Liver (tissue), 8 donors: ENCODE measurements at regions not wholly inside any gene's neighbourhood (a gene's known extent, or its start where the extent isn't known, plus 50 kb on each side); places are given as distances from the start of the nearest gene placed in this dataset.

Experiments used
- DNase-seq: peaks from one replicate; pipeline ENCODE4 v3.0.0-alpha.2; 2017; ENCODE audit warnings: low spot score
- H3K27ac ChIP-seq, 2 donors: one replicate each; pipeline ENCODE4 v1.7.0; 2013; ENCODE audit warnings: inconsistent platforms in 2 of 2, low read length in 2 of 2, control low read depth in 1 of 2, low read depth in 1 of 2, mild to moderate bottlenecking in 1 of 2
- H3K27me3 ChIP-seq, 4 donors: one replicate each; pipeline versions ENCODE4 v1.6.1 to v1.7.0; 2013; ENCODE audit warnings: low read length in 3 of 4, inconsistent platforms in 1 of 4, mild to moderate bottlenecking in 1 of 4, moderate library complexity in 1 of 4; ENCODE audit not compliant: control insufficient read depth in 4 of 4, insufficient read depth in 4 of 4
- H3K36me3 ChIP-seq, 4 donors: one replicate each; pipeline versions ENCODE4 v1.6.1 to v1.7.0; 2013; ENCODE audit warnings: low read length in 3 of 4, mild to moderate bottlenecking in 3 of 4, low read depth in 1 of 4, moderate library complexity in 1 of 4; ENCODE audit not compliant: control insufficient read depth in 4 of 4, insufficient read depth in 3 of 4
- H3K4me1 ChIP-seq, 4 donors: one replicate each; pipeline versions ENCODE4 v1.6.1 to v1.7.0; 2013; ENCODE audit warnings: low read length in 3 of 4, mild to moderate bottlenecking in 3 of 4, moderate library complexity in 1 of 4; ENCODE audit not compliant: control insufficient read depth in 4 of 4, insufficient read depth in 4 of 4
- H3K4me3 ChIP-seq, 3 donors: one replicate each; pipeline versions ENCODE4 v1.6.1 to v1.7.0; 2013; ENCODE audit warnings: low read length in 3 of 3, control low read depth in 1 of 3, low read depth in 1 of 3, mild to moderate bottlenecking in 1 of 3
- H3K9ac ChIP-seq, 2 donors: one replicate each; pipeline ENCODE4 v1.7.0; 2013; ENCODE audit warnings: low read length in 2 of 2, mild to moderate bottlenecking in 2 of 2, moderate library complexity in 2 of 2, control low read depth in 1 of 2, low read depth in 1 of 2
- H3K9me3 ChIP-seq, 4 donors: one replicate each; pipeline versions ENCODE4 v1.6.1 to v1.7.0; 2013; ENCODE audit warnings: low read length in 3 of 4; ENCODE audit not compliant: control insufficient read depth in 4 of 4
- EGR1 ChIP-seq, 2 donors: IDR thresholded peaks; 2 replicates each; pipeline ENCODE4 v1.6.1; 2016 to 2018; ENCODE audit warnings: antibody characterized with exemption in 2 of 2, low read depth in 2 of 2
- FOXA1 ChIP-seq: IDR thresholded peaks from 2 replicates; pipeline ENCODE4 v1.6.1; 2016; ENCODE audit warnings: antibody characterized with exemption
- FOXA2 ChIP-seq: IDR thresholded peaks from 2 replicates; pipeline ENCODE4 v1.6.1; 2016; ENCODE audit warnings: antibody characterized with exemption
- HNF4A ChIP-seq, 2 donors: conservative IDR thresholded peaks; 2 replicates each; pipeline ENCODE4 v1.6.1; 2016; ENCODE audit warnings: antibody characterized with exemption in 2 of 2, mild to moderate bottlenecking in 2 of 2
- JUND ChIP-seq, 2 donors: IDR thresholded peaks; 2 replicates each; pipeline ENCODE4 v1.6.1; 2016; ENCODE audit warnings: antibody characterized with exemption in 2 of 2
- NR2F2 ChIP-seq: IDR thresholded peaks from 2 replicates; pipeline ENCODE4 v1.6.1; 2016; ENCODE audit warnings: antibody characterized with exemption
- RAD21 ChIP-seq, 2 donors: IDR thresholded peaks; 2 replicates each; pipeline ENCODE4 v1.6.1; 2016; ENCODE audit warnings: antibody characterized with exemption in 2 of 2, mild to moderate bottlenecking in 2 of 2
- REST ChIP-seq: IDR thresholded peaks from 2 replicates; pipeline ENCODE4 v1.6.1; 2016; ENCODE audit warnings: antibody characterized with exemption, mild to moderate bottlenecking
- RXRA ChIP-seq, 2 donors: IDR thresholded peaks; 2 replicates each; pipeline ENCODE4 v1.6.1; 2017 to 2018; ENCODE audit warnings: antibody characterized with exemption in 2 of 2, mild to moderate bottlenecking in 1 of 2
- SP1 ChIP-seq: IDR thresholded peaks from 2 replicates; pipeline ENCODE4 v1.6.1; 2018; ENCODE audit warnings: antibody characterized with exemption, mild to moderate bottlenecking
- TAF1 ChIP-seq: conservative IDR thresholded peaks from 2 replicates; pipeline ENCODE4 v1.6.1; 2016; ENCODE audit warnings: antibody characterized with exemption, mild to moderate bottlenecking
- YY1 ChIP-seq: IDR thresholded peaks from 2 replicates; pipeline ENCODE4 v1.6.1; 2016; ENCODE audit warnings: antibody characterized with exemption, mild to moderate bottlenecking
- WGBS: extraction: QIAGEN DNeasy Blood & Tissue Kit; methylation state at CpG from one replicate; pipeline ENCODE4 v1.1.7; 2013; 5-methylcytosine and 5-hydroxymethylcytosine counted together
- TF ChIP-seq, protein P1 (sequence below): IDR thresholded peaks from 2 replicates; pipeline ENCODE4 v1.6.1; 2016; ENCODE audit warnings: antibody characterized with exemption
- TF ChIP-seq, protein P2 (sequence below): IDR thresholded peaks from 2 replicates; pipeline ENCODE4 v1.6.1; 2016; ENCODE audit warnings: antibody characterized with exemption
- TF ChIP-seq, protein P3 (sequence below): IDR thresholded peaks from 2 replicates; pipeline ENCODE4 v1.6.1; 2016; ENCODE audit warnings: antibody characterized with exemption
- TF ChIP-seq, protein P4 (sequence below): fragments of 150-350 bp; IDR thresholded peaks from 2 replicates; pipeline ENCODE4 v1.5.1; 2017; ENCODE audit warnings: improper control_type of control experiment, low read depth, low read length; ENCODE audit not compliant: missing input control
- donor health status: healthy.
- donor health status: healthy.
- donor health status: healthy.
- donor health status: healthy.
- donor health status: healthy.

DNA sequence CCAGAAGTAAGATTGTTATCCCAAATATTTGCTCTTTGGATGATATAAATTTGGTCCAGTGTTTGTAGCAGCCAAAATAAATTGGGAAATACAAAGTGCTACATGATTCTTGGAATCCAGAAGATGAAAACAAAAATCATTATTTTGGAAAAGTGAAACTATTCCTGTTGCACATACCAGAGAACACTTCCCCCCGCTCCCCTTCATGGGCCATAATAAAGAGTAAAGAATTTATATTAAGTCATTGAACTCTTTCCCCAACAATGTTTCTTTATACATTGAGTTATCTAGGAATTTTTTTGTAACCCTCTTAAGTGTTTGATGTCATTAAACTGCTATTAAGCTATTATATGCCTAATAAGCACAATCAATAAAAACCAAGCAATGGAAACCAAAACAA is 490.4 kb upstream of the HS3ST5 start:
- H3K36me3 ChIP-seq, result no peaks in the 10 kb centered on the region
- H3K4me1 ChIP-seq, result no peaks in the 10 kb centered on the region
- H3K9ac ChIP-seq, result no peak overlapping the region
- H3K27me3 ChIP-seq, result no peaks in the 10 kb centered on the region
- no peak overlapping the region for H3K27ac ChIP-seq
- H3K9me3 ChIP-seq, result no peaks in the 10 kb centered on the region
- TF ChIP-seq, protein P1, sequence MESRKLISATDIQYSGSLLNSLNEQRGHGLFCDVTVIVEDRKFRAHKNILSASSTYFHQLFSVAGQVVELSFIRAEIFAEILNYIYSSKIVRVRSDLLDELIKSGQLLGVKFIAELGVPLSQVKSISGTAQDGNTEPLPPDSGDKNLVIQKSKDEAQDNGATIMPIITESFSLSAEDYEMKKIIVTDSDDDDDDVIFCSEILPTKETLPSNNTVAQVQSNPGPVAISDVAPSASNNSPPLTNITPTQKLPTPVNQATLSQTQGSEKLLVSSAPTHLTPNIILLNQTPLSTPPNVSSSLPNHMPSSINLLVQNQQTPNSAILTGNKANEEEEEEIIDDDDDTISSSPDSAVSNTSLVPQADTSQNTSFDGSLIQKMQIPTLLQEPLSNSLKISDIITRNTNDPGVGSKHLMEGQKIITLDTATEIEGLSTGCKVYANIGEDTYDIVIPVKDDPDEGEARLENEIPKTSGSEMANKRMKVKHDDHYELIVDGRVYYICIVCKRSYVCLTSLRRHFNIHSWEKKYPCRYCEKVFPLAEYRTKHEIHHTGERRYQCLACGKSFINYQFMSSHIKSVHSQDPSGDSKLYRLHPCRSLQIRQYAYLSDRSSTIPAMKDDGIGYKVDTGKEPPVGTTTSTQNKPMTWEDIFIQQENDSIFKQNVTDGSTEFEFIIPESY, result no peak
- TF ChIP-seq NR2F2, result no peak
- no peak for TF ChIP-seq HNF4A (conservative IDR thresholded peaks at IDR 0.05)
- TF ChIP-seq TAF1, result no peak
- TF ChIP-seq FOXA1, result no peak
- TF ChIP-seq, protein P2, sequence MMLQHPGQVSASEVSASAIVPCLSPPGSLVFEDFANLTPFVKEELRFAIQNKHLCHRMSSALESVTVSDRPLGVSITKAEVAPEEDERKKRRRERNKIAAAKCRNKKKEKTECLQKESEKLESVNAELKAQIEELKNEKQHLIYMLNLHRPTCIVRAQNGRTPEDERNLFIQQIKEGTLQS, result no peak
- no peak for TF ChIP-seq REST
- TF ChIP-seq JUND (IDR thresholded peaks at IDR 0.05), result no peak
- TF ChIP-seq, protein P3, sequence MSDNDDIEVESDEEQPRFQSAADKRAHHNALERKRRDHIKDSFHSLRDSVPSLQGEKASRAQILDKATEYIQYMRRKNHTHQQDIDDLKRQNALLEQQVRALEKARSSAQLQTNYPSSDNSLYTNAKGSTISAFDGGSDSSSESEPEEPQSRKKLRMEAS, result no peak
- no peak for TF ChIP-seq RXRA (IDR thresholded peaks at IDR 0.05)
- H3K4me3 ChIP-seq, result no peak overlapping the region
- WGBS, result 91% methylated on average over 1 of the region's 1 CpG
- DNase-seq, result no peak

GRCh38 chr6:114830515-114830914 is 487.7 kb upstream of the HS3ST5 start:
- Histone ChIP-seq H3K9ac (no peak overlapping the region), H3K27me3 (no peaks in the 10 kb centered on the region), H3K4me3 (no peak overlapping the region), H3K27ac (no peak overlapping the region), H3K36me3 (no peaks in the 10 kb centered on the region), H3K9me3 (no peaks in the 10 kb centered on the region), H3K4me1 (no peaks in the 10 kb centered on the region)
- WGBS, result 40% methylated on average over 1 of the region's 1 CpG
- no peak for DNase-seq
- TF ChIP-seq, protein P4, sequence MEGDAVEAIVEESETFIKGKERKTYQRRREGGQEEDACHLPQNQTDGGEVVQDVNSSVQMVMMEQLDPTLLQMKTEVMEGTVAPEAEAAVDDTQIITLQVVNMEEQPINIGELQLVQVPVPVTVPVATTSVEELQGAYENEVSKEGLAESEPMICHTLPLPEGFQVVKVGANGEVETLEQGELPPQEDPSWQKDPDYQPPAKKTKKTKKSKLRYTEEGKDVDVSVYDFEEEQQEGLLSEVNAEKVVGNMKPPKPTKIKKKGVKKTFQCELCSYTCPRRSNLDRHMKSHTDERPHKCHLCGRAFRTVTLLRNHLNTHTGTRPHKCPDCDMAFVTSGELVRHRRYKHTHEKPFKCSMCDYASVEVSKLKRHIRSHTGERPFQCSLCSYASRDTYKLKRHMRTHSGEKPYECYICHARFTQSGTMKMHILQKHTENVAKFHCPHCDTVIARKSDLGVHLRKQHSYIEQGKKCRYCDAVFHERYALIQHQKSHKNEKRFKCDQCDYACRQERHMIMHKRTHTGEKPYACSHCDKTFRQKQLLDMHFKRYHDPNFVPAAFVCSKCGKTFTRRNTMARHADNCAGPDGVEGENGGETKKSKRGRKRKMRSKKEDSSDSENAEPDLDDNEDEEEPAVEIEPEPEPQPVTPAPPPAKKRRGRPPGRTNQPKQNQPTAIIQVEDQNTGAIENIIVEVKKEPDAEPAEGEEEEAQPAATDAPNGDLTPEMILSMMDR, result no peak
- TF ChIP-seq SP1 (no peak), RAD21 (IDR thresholded peaks at IDR 0.05) (no peak), YY1 (no peak), JUND (IDR thresholded peaks at IDR 0.05) (no peak), FOXA1 (no peak), EGR1 (IDR thresholded peaks at IDR 0.05; ENCODE audit: low read depth in 2 of 2) (no peak), FOXA2 (no peak)
